ENCODE measurements at regions not wholly inside any gene's neighbourhood (a gene's known extent, or its start where the extent isn't known, plus 50 kb on each side); places are given as distances from the start of the nearest gene placed in this dataset.

DNA sequence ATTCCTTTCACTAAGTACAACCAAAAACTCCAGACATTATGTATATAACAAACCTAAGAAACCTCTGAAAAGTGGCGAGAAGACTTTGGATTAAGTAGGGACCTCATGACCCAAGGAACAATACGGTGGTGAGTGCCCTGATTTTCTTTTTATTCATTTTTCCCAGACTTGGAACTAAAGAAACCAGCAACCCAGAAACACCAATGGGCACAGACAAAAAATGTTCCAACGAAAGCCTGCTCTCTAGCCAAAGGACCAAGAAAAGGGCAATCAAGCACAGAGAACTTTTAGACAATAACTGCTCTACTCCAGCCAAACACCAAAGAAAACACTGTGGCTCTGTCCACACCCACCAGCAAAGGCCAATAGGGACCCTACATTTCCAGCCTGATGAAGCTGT, 66.2 kb upstream of the SSBP2 start:
- TF ChIP-seq, protein P1, sequence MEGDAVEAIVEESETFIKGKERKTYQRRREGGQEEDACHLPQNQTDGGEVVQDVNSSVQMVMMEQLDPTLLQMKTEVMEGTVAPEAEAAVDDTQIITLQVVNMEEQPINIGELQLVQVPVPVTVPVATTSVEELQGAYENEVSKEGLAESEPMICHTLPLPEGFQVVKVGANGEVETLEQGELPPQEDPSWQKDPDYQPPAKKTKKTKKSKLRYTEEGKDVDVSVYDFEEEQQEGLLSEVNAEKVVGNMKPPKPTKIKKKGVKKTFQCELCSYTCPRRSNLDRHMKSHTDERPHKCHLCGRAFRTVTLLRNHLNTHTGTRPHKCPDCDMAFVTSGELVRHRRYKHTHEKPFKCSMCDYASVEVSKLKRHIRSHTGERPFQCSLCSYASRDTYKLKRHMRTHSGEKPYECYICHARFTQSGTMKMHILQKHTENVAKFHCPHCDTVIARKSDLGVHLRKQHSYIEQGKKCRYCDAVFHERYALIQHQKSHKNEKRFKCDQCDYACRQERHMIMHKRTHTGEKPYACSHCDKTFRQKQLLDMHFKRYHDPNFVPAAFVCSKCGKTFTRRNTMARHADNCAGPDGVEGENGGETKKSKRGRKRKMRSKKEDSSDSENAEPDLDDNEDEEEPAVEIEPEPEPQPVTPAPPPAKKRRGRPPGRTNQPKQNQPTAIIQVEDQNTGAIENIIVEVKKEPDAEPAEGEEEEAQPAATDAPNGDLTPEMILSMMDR (IDR thresholded peaks at IDR 0.05; ENCODE audit: low read depth, low read length, missing input control): no peak
- TF ChIP-seq JUND (IDR thresholded peaks at IDR 0.05): no peak
